ENCODE measurements at regions not wholly inside any gene's neighbourhood (a gene's known extent, or its start where the extent isn't known, plus 50 kb on each side); places are given as distances from the start of the nearest gene placed in this dataset.

DNA sequence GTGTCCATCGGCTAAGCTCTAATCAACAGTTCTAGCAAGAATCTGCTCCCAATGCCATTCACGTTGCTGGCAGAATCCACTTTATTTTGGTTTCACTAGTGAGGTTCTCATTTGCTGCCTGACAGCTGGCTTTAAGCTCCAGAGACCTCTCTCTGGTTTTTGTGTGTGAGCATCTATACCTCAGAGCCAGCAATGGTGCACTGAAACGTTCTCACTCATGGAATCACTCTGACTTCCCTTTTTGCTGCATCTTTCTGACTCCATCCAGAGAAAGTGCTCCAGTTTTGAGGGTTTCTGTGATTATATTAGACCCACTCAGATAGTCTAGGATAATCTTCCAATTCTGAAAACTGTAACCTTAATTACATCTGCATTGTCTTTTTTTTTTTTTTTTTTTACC is 596.6 kb downstream of the RNF144A start:
- no peak for DNase-seq (ENCODE audit: extremely low spot score)
- ChIA-PET CTCF (interaction anchor here (1.8 kb wide), 1 partner anchor 11 kb away, joined by 7 read pairs; no protein-coding TSS in a partner anchor), POLR2A (no interaction called here)
- TF ChIP-seq, protein P1, sequence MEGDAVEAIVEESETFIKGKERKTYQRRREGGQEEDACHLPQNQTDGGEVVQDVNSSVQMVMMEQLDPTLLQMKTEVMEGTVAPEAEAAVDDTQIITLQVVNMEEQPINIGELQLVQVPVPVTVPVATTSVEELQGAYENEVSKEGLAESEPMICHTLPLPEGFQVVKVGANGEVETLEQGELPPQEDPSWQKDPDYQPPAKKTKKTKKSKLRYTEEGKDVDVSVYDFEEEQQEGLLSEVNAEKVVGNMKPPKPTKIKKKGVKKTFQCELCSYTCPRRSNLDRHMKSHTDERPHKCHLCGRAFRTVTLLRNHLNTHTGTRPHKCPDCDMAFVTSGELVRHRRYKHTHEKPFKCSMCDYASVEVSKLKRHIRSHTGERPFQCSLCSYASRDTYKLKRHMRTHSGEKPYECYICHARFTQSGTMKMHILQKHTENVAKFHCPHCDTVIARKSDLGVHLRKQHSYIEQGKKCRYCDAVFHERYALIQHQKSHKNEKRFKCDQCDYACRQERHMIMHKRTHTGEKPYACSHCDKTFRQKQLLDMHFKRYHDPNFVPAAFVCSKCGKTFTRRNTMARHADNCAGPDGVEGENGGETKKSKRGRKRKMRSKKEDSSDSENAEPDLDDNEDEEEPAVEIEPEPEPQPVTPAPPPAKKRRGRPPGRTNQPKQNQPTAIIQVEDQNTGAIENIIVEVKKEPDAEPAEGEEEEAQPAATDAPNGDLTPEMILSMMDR (IDR thresholded peaks at IDR 0.05; ENCODE audit: control extremely low read depth, extremely low read depth, low read depth, missing control alignments) = no peak

DNA sequence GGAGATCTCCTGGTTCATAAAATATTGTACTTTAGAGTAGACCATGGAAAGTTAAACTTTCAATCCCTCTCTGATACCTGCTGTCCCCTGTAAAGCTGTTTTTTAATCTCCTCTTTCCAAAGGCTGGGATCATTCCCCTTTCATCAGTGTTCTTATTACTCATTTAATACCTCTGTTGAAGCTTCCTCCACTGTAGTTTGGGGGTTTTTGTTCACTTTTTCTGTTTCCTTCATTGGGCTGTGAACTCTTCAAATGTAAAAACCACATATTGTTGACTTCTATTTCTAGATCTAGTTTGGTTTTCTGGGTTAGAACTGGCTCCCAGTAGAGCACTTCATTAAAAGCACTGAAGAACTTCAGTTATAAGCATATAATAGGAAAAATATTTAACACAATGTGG is 598.1 kb downstream of the RNF144A start:
- DNase-seq (ENCODE audit: extremely low spot score) = no peak
- POLR2A ChIA-PET = no interaction called here
- TF ChIP-seq, protein P1 (IDR thresholded peaks at IDR 0.05; ENCODE audit: control extremely low read depth, extremely low read depth, low read depth, missing control alignments) = no peak
- CTCF ChIA-PET = interaction anchor here (1.2 kb wide), 1 partner anchor 9 kb away, joined by 3 read pairs; no protein-coding TSS in a partner anchor

DNA sequence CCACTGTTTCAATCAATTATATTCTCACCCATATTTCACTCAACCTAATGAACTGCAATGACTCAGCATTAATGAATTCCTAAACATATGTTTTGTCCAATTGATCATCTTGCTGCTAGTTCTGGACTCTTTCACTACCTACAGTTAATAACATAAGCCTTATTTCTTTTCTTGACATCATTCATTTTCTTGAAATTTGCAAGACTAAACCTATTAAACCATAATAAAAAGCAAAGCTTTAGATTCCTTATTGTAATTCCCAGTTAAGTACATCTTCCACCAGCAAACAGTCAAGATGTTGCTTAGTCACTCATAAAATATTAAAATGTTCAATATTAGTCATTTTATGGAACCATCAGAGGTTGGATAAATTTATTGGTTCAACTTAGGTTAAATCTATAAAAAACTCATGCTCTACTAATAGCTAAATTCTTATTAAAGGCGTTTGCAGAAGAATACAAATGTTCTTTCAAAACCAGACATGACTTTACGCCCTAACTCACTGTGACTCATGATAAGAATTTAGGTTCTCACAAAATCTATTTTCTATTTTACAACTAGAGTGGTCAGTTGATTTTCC is 599.4 kb downstream of the RNF144A start:
- DNase-seq (ENCODE audit: extremely low spot score) = no peak
- TF ChIP-seq, protein P1 (IDR thresholded peaks at IDR 0.05; ENCODE audit: control extremely low read depth, extremely low read depth, low read depth, missing control alignments) = no peak
- ChIA-PET POLR2A (no interaction called here), CTCF (no interaction called here)

DNA sequence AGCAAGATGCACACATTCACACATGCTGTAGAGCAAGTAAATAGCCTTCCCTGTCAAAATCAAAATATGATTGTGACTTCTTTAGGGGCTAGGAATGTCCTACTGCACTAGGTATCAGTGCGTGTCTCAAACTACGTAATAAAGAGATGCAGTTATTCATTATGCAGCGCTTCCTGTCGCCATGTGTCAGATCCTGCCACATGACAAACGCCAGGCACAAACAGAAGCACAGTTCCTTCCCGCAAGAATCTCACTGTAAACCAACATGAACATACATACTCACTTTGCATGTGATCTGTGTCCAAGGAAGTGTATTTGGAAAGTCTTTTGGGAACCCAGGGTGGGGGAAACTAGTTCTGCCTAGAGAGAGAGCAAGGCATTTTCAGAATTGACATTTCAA is 599.9 kb downstream of the RNF144A start:
- POLR2A ChIA-PET = no interaction called here
- no peak for DNase-seq (ENCODE audit: extremely low spot score)
- TF ChIP-seq, protein P1 (IDR thresholded peaks at IDR 0.05; ENCODE audit: control extremely low read depth, extremely low read depth, low read depth, missing control alignments) = no peak
- CTCF ChIA-PET = interaction anchor here (2.0 kb wide), 1 partner anchor 9 kb away, joined by 4 read pairs; no protein-coding TSS in a partner anchor

DNA sequence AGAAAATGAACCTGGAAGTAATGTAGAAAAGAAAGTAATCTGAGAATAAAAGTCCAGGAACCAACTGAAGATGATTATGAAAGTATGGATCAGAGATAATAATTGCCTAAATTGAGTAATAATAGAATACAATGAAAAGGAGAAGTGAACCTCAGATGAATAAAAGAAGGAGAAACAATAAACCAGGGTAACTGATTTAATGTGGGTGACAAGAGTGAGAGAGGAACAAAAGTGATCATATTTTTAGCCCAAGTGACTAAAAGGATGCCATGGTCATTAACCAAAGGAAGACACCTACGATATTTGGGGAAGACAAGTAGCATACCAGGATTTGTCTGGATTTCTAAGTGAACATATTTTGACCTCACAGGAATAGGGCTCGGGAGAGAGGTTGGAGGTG is 600.6 kb downstream of the RNF144A start:
- no peak for DNase-seq (ENCODE audit: extremely low spot score)
- CTCF ChIA-PET = interaction anchor here (2.0 kb wide), 1 partner anchor 9 kb away, joined by 4 read pairs; no protein-coding TSS in a partner anchor
- POLR2A ChIA-PET = no interaction called here
- TF ChIP-seq, protein P1 (IDR thresholded peaks at IDR 0.05; ENCODE audit: control extremely low read depth, extremely low read depth, low read depth, missing control alignments) = no peak

DNA sequence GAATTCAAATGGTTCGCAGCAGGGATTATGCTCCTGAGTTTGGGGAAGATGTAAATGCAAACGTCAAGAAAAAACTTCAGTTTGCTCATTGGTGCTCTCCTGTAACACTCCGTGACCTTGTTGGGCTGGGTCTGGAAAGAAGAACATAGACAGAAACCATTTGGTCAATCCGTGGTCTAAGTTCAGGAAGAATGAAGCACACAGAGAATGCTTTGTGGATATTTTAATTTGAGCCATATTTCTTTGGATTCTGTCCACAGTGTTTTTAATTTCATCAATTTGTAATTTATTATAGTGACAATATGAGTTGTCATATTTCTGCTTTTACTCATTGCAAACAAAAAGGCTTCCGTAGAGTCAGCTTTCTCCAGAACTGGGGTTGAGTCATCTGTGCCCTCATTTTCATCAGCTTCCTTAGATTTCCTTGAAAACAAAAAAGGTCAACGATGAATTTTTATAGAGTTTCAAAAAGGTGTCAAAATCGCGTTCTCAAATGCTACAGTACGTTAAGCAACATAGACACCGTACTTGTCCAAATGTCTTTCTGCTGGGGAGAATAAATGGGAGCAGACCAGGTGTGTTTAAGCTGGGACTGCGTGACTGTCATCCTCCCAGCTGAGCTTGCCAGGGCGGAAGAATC is 606.4 kb downstream of the RNF144A start:
- POLR2A ChIA-PET = no interaction called here
- DNase-seq (ENCODE audit: extremely low spot score) = no peak
- TF ChIP-seq, protein P1 (IDR thresholded peaks at IDR 0.05; ENCODE audit: control extremely low read depth, extremely low read depth, low read depth, missing control alignments) = no peak
- CTCF ChIA-PET = interaction anchor here (0.7 to 2.0 kb wide), 2 partner anchors 8 to 11 kb away, joined by 3 to 7 read pairs; no protein-coding TSS in a partner anchor
